K562 (cell line): ENCODE measurements at regions not wholly inside any gene's neighbourhood (a gene's known extent, or its start where the extent isn't known, plus 50 kb on each side); places are given as distances from the start of the nearest gene placed in this dataset.

Source experiments
- ATF7 ChIP-seq: fragments of 450-650 bp; IDR thresholded peaks from 2 replicates; pipeline ENCODE4 v1.7.1; 2014; ENCODE audit warnings: mild to moderate bottlenecking, moderate library complexity
- CEBPB ChIP-seq: fragments of 450-650 bp; IDR thresholded peaks from 2 replicates; pipeline ENCODE4 v1.6.1; 2016; ENCODE audit warnings: missing genetic modification characterization, missing compliant biosample characterization
- FOSL1 ChIP-seq: fragments of 200-800 bp; sonication (Bioruptor generic); conservative IDR thresholded peaks from 2 replicates; pipeline ENCODE4 v1.6.1; 2016; ENCODE audit warnings: missing genetic modification characterization, missing compliant biosample characterization
- POLR2A ChIP-seq: fragments of 450-650 bp; conservative IDR thresholded peaks from 2 replicates; pipeline ENCODE4 v1.6.1; 2016
- RBM22 ChIP-seq: fragments of 200-400 bp; formaldehyde crosslinking; IDR thresholded peaks from 2 replicates; pipeline ENCODE4 v1.6.1; 2018; ENCODE audit warnings: low read length, low read depth; ENCODE audit not compliant: poor library complexity, severe bottlenecking
- RHOXF2B ChIP-seq: fragments of 250-450 bp; sonication (Bioruptor Pico); conservative IDR thresholded peaks from 2 replicates; pipeline ENCODE4 v1.5.1; 2021
- SIN3A ChIP-seq, 2 experiments: fragments of 150-350 bp in 1 of 2; IDR thresholded peaks; 2 replicates each; pipeline ENCODE4 v1.6.1; 2011 to 2016; ENCODE audit warnings: borderline replicate concordance in 2 of 2, low read depth in 2 of 2, low read length in 2 of 2, mild to moderate bottlenecking in 2 of 2, moderate library complexity in 2 of 2; ENCODE audit not compliant: control insufficient read depth in 1 of 2
- ZC3H11A ChIP-seq: IDR thresholded peaks from 2 replicates; pipeline ENCODE4 v1.6.1; 2012; ENCODE audit warnings: low read depth, low read length, improper control_type of control experiment
- TF ChIP-seq, protein P1 (sequence below): sonication (generic); formaldehyde crosslinking; IDR thresholded peaks from 2 replicates; pipeline ENCODE4 v1.5.0; 2020; ENCODE audit warnings: missing genetic modification reagents

DNA sequence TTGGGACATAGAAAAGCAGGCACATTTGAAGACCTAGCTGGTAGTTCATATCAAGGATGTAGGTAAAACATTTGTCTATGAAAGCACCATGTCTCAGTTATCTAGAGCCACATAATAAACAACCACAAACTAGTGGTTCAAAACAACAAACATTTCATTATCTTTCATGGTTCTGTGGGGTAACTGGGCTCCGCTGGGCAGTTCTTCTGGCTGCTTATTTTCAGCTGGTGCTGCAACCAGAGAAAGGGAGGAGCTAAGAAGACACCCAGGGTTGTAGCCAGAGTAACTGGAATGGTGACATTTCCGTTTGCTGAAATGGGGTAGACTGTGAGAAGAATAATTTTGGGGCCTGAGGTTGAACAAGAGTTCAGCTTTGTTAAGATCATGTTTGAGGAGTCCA, 145.7 kb upstream of the SULF2 start:
- TF ChIP-seq CEBPB (tag) (no peak), RBM22 (no peak), SIN3A (IDR thresholded peaks at IDR 0.05; ENCODE audit: borderline replicate concordance in 2 of 2, control insufficient read depth in 1 of 2, low read depth in 2 of 2, low read length in 2 of 2) (no peak), FOSL1 (tag) (no peak), RHOXF2B (CRISPR knock-in tag) (no peak), ATF7 (no peak), POLR2A (no peak), ZC3H11A (no peak)
- TF ChIP-seq, protein P1, sequence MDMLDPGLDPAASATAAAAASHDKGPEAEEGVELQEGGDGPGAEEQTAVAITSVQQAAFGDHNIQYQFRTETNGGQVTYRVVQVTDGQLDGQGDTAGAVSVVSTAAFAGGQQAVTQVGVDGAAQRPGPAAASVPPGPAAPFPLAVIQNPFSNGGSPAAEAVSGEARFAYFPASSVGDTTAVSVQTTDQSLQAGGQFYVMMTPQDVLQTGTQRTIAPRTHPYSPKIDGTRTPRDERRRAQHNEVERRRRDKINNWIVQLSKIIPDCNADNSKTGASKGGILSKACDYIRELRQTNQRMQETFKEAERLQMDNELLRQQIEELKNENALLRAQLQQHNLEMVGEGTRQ (CRISPR knock-in tag): no peak
